Mesothelial cell of epicardium (in vitro differentiated cells): ENCODE measurements at regions not wholly inside any gene's neighbourhood (a gene's known extent, or its start where the extent isn't known, plus 50 kb on each side); places are given as distances from the start of the nearest gene placed in this dataset.

Experiments used
- DNase-seq, 2 experiments: peaks; one replicate each; pipeline ENCODE4 v3.0.0; 2021; ENCODE audit warnings: low spot score in 2 of 2; ENCODE audit not compliant: unreplicated experiment in 2 of 2
- H3K27ac Mint-ChIP-seq: 2 replicates; pipeline ENCODE4 v1.8.0; 2021; ENCODE audit warnings: mixed read lengths
- H3K27me3 Mint-ChIP-seq: 2 replicates; pipeline ENCODE4 v1.8.0; 2021; ENCODE audit warnings: low read depth, mixed read lengths
- H3K36me3 Mint-ChIP-seq: 2 replicates; pipeline ENCODE4 v1.8.0; 2021; ENCODE audit warnings: mixed read lengths
- H3K4me1 Mint-ChIP-seq: 2 replicates; pipeline ENCODE4 v1.8.0; 2021; ENCODE audit warnings: mixed read lengths
- H3K4me3 Mint-ChIP-seq: 2 replicates; pipeline ENCODE4 v1.8.0; 2021; ENCODE audit warnings: mild to moderate bottlenecking, moderate library complexity, mixed read lengths
- H3K9me3 Mint-ChIP-seq: 2 replicates; pipeline ENCODE4 v1.8.0; 2021; ENCODE audit warnings: mixed read lengths
- CTCF ChIP-seq: fragments of 200-600 bp; sonication (generic); IDR thresholded peaks from one replicate; pipeline ENCODE4 v1.5.0; 2021; ENCODE audit warnings: antibody characterized with exemption; ENCODE audit not compliant: unreplicated experiment

DNA sequence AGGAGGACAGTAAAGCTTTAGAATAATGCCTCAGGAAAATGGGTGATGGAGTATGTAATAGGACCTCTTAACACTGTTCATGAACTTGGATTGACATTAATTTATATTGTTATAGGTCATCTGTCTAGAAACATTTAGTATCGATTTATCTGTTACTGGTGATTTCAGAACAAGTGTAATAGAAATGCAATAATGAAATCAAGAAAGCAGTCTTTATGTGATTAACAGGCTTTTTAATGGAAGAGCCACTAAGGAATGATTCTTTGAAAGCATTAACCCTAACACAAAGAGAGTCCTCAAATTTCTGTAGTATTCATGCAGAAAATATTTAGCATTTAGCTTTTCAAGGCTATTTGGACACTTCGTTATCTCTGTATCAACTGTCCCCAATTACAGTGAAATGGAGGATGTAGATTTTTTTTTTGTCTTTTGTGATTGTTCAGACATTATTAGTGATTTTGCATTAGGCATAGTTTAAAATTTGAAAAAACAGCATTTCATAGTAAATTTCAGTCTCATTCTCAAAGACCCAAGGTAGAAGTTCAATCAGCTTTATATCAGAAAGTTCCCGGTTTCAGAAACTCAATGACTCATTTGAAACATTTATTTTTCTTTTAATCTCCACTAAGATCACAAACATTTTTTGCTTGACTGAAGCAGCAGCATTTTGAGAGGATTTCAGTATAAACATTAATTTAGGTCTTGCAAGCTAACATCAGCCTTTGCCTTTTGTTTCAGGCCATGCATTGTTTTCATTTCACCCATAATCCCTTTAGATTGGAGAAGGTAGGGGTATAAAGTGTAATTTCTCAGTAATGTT is 56.3 kb downstream of the AGTR2 start:
- H3K27ac Mint-ChIP-seq, result no peak overlapping the region
- DNase-seq, result no peak
- H3K4me1 Mint-ChIP-seq, result peaks cover 14% of the 10 kb centered on the region
- peaks cover 18% of the 10 kb centered on the region for H3K9me3 Mint-ChIP-seq
- H3K27me3 Mint-ChIP-seq, result no peaks in the 10 kb centered on the region
- TF ChIP-seq CTCF, result no peak
- no peak overlapping the region for H3K4me3 Mint-ChIP-seq
- no peaks in the 10 kb centered on the region for H3K36me3 Mint-ChIP-seq

- no peak overlapping the region for H3K4me3 Mint-ChIP-seq
- H3K9me3 Mint-ChIP-seq, result peaks cover 12% of the 10 kb centered on the region
- no peaks in the 10 kb centered on the region for H3K27me3 Mint-ChIP-seq
- H3K27ac Mint-ChIP-seq, result no peak overlapping the region
- peaks cover 2% of the 10 kb centered on the region for H3K36me3 Mint-ChIP-seq
- peaks cover 16% of the 10 kb centered on the region for H3K4me1 Mint-ChIP-seq
- no peak for DNase-seq
- no peak for TF ChIP-seq CTCF
Observed at GRCh38 chrX:116230130-116230898, 59.8 kb downstream of the AGTR2 start.

- no peak for TF ChIP-seq CTCF
- Mint-ChIP-seq H3K36me3 (peaks cover 2% of the 10 kb centered on the region), H3K4me3 (no peak overlapping the region), H3K27me3 (no peaks in the 10 kb centered on the region), H3K27ac (no peak overlapping the region), H3K9me3 (peaks cover 8% of the 10 kb centered on the region), H3K4me1 (peaks cover 26% of the 10 kb centered on the region)
- DNase-seq, result no peak
Observed at GRCh38 chrX:116232833-116233232, 62.3 kb downstream of the AGTR2 start.

- no peaks in the 10 kb centered on the region for H3K27me3 Mint-ChIP-seq
- DNase-seq, result no peak
- H3K4me3 Mint-ChIP-seq, result no peak overlapping the region
- H3K9me3 Mint-ChIP-seq, result peaks cover 8% of the 10 kb centered on the region
- H3K4me1 Mint-ChIP-seq, result peaks cover 46% of the 10 kb centered on the region
- no peak for TF ChIP-seq CTCF
- H3K27ac Mint-ChIP-seq, result no peak overlapping the region
- H3K36me3 Mint-ChIP-seq, result peaks cover 2% of the 10 kb centered on the region
Observed at GRCh38 chrX:116236666-116237065, 66.1 kb downstream of the AGTR2 start.

DNA sequence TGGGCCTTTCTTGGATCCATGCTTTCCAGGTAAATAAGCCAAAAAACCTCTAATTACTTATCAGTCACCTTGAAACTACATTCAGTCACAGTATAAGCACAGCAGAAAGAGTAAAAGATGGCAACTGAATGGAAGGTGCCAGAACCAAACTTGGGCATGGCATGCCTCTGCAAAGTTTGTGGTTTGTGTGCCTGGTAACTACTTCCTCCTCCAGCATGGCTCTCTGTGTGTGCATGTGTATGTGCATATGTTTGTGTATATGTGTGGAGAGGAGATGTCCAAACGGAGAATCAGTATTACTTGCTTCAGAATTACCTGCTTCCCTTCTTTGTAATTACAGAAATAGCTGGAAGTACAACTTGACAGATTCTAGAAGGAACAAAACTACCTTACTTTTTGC is 67.5 kb downstream of the AGTR2 start:
- Mint-ChIP-seq H3K4me1 (peaks cover 46% of the 10 kb centered on the region), H3K4me3 (no peak overlapping the region), H3K27ac (no peak overlapping the region), H3K27me3 (no peaks in the 10 kb centered on the region), H3K36me3 (peaks cover 2% of the 10 kb centered on the region), H3K9me3 (peaks cover 8% of the 10 kb centered on the region)
- DNase-seq, result no peak
- TF ChIP-seq CTCF, result no peak
